ENCODE measurements at regions not wholly inside any gene's neighbourhood (a gene's known extent, or its start where the extent isn't known, plus 50 kb on each side); places are given as distances from the start of the nearest gene placed in this dataset.
A peak's percentile ranks its signal among the peaks of the same experiment; 100 is the strongest.
"Not testable (repeated sequence)": the region's sequence is repeated elsewhere in the genome, so short reads cannot be mapped to it uniquely, and the experiment has no call there.

- no peak for DNase-seq
Measured at GRCh38 chr10:9334270-9334669, 1279.8 kb downstream of the GATA3 start.

DNA sequence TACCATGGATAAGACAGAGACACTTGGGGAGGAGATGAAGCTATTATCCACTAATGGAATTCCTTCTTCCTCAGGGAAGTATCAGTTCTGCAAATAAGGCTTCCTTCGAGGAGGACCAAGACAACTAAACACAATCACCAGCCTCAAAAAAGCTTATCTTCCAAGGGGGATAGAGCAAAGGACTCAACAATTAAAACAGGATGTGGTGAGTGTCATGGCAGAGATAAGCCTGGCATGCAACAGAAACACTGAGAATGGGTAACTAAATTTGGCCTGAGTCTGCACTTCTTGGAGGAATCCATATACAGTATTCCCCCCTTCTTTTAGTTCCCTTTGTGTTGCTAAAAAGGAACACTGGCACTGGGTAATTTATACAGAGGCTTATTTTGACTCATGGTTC lies 1285.2 kb downstream of the GATA3 start:
- no peak for DNase-seq

DNA sequence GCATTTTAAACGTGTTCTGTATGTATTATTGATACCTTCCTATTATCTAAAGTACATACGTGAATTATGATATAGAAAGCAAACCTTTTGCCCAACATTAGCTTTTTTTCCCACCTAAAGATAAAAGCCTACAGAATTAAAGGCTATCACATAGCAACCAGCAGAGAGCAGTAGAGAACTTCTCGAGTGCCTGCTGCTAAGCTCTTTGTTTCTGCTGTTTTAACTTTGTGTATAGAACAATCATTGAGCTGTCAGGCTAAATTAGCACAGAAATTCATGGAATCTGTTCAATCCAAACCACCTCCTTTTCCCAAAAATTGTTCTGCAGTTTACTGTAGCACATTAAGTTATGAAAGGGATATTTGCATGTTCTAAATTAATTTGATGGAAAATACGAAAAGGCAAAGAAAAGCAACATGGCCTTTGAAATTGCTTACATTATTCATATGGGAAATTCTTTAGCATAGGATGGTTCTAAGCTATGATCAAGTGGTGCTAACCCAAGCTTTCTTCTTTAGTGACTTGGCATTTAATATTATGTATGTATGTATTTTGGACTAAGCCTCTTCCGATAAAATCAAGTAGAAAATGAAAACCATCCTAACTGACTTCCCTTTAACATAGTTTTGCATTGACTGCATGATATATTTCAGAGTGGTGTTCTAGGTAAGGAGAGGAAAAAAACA lies 1288.5 kb downstream of the GATA3 start:
- peak in 1 of 5 donors; percentile 6 for DNase-seq

GRCh38 chr10:9347933-9348332 lies 1293.4 kb downstream of the GATA3 start:
- DNase-seq = not testable (repeated sequence)

GRCh38 chr10:9357471-9357870 lies 1303.0 kb downstream of the GATA3 start:
- DNase-seq = no peak

GRCh38 chr10:9362721-9363120 lies 1308.2 kb downstream of the GATA3 start:
- DNase-seq = no peak

DNA sequence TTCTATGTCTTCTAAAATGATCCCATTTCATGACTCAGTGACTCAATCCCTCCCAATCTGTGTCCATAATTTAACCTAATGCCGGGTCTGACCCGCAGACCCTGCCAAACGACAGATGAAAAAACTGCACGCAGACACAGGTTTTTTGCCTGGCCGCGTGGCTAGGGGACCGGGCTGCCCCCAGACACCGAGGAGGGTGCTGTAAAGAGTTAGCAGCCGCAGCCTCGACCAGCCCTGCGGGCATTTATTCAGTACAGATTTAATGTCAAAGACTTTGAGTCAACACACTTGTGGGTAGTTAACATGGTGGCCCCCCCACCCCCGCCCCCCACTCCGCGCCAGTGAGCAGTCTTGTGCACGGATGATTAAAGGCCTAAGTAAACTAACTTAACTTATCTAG lies 1324.7 kb downstream of the GATA3 start:
- DNase-seq = no peak

GRCh38 chr10:9381733-9382532 lies 1327.4 kb downstream of the GATA3 start:
- DNase-seq = no peak

DNA sequence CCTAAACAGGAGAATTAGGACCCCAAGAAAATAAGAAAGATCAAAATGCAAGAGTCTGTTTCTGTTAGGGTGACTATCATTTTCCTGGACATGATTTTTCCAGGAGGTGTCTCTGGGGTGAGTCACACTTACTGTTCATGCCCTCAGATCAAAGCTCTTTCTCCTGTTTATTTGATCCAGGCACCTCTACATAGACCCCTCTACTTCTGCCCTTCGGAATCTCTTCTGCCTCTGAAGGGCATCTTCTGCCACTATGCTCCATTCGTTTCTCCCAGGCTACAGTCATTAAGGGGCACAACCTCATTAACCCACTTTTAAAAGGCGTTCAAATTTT lies 1328.0 kb downstream of the GATA3 start:
- no peak for DNase-seq

GRCh38 chr10:9390516-9390915 lies 1336.0 kb downstream of the GATA3 start:
- DNase-seq = no peak

GRCh38 chr10:9399275-9399983 lies 1344.9 kb downstream of the GATA3 start:
- no peak for DNase-seq

DNA sequence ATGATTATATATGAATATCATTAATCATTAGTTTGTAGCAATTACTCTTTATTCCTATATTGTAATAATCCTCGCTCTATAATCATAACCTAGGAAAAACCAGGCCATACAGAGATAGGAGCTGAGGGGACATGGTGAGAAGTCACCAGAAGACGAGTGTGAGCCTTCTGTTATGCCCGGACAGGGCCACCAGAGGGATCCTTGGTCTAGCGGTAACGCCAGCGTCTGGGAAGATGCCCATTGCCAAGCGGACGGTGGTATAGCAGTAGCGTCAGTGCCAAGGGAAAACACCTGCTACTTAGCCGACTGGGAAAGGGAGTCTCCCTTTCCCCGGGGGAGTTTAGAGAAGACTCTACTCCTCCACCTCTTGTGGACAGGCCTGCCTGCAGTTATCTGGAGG lies 1347.6 kb downstream of the GATA3 start:
- not testable (repeated sequence) for DNase-seq

GRCh38 chr10:9402507-9403195 lies 1348.2 kb downstream of the GATA3 start:
- not testable (repeated sequence) for DNase-seq

DNA sequence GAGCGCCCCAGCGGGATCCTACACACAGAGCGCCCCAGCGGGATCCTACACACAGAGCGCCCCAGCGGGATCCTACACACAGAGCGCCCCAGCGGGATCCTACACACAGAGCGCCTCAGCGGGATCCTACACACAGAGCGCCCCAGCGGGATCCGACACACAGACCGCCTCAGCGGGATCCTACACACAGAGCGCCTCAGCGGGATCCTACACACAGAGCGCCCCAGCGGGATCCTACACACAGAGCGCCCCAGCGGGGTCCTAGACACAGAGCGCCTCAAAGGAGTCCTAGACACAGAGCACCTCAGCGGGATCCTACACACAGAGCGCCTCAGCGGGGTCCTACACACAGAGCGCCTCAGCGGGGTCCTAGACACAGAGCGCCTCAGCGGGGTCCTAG lies 1352.7 kb downstream of the GATA3 start:
- not testable (repeated sequence) for DNase-seq

DNA sequence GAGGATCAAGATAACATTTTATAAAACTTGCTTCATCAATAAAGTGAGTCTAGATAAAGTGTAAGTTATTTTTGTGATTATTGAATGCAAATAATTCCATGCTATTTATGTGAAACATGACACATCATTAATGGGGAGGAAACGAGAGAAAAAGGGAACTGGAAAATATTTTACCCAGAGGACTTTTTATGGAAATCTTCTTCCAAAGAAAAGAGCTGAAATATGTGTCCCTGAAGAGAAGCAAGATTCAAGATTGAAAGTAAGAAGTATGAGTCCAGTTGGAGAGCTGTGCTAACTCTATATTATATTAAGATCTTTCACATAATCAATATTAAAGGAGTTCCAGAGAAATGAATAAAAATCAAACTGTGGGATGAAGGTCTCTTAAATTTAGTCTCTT lies 1361.8 kb downstream of the GATA3 start:
- no peak for DNase-seq

DNA sequence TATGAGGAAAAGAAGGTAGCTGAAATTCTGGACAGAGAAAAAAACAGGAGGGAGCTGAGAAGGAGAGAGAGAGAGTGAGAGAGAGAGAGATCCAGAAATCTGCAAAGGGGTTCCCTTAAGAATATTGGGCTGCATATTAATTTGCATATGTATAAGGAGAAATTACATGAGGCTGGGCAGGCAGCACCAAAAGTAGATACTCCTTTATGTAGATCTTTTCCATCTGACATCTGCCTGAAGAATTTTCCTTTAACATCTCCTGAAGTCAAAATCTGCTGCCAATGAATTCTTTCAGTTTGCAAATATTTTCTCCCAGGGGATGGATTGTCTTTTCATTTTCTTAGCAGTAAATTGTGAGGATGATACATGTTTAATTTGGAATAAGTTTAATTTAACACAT lies 1365.3 kb downstream of the GATA3 start:
- DNase-seq = no peak

GRCh38 chr10:9427209-9427608 lies 1372.7 kb downstream of the GATA3 start:
- no peak for DNase-seq

DNA sequence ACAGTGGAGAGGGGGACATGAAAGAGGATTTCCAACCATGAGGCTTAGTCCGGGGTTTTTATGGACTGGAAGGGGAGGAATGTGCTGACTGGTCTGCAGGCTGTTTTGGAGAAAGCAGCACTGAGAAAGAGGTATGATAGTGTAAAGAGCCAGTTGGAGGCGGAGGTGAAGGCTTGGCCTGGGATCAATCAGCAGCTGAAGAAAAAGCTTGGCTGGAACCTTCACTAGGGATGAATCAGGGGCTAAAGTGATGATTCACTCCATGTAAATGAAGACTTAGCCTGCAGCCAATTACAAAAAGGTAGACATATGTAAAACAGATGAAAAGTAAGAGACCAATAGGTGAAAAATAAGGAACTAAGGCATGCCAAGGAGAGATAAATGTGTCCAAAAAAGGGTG lies 1382.6 kb downstream of the GATA3 start:
- no peak for DNase-seq

DNA sequence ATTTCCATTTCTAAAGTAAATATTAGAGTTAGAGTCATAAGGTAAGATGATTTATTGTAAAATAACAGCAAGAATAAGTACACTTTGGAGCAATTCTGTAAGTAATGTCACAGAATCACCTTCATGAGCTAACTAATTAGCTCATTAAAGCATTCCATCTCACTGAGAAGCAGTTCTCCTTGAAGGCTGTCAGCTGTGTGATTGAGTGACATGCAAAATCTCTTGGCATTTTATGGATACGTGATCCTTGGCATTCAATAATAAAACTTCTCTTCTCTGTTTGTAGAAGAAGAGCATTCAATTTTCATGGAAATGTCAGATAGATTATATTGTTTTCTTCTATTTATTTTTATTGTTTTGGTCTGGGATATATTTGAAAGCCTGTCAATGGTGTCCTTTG lies 1389.3 kb downstream of the GATA3 start:
- no peak for DNase-seq

DNA sequence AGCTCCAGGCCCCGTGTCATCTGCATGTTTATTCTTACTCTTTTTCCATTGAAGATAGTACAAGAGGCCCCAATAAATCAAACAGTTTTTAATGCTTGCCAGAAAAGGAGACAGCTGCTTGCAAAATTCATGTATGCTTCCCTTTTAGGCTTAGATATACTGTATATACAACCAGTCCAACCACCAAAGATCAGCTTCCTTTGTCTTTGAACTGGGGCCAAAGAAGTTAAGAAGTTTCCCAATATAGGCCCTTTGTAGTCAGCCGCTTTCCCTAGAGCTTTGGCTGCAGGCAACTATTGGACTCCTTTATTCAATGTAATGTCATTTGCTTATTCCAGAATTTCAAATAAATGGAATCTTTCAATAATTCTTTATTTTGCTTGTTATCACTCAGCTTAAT lies 1395.0 kb downstream of the GATA3 start:
- DNase-seq = no peak

DNA sequence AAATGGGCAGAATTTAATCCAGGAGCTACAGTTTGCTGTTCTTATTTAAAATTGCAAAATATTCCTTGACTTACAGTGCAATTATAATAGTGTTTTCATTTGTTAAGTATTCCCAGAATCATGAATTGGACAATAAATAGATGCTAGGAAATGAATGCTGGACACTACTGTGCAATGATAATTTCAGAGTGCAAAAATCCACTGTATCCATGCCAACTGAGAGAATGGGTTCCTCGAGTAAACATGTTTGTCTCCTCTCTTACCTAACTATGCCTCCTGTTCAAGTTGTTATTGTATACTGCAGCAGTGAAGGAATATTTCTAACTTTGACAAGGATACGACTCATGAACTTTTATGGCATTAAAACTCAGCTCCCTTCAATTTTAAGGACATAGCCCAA lies 1396.3 kb downstream of the GATA3 start:
- DNase-seq = no peak

DNA sequence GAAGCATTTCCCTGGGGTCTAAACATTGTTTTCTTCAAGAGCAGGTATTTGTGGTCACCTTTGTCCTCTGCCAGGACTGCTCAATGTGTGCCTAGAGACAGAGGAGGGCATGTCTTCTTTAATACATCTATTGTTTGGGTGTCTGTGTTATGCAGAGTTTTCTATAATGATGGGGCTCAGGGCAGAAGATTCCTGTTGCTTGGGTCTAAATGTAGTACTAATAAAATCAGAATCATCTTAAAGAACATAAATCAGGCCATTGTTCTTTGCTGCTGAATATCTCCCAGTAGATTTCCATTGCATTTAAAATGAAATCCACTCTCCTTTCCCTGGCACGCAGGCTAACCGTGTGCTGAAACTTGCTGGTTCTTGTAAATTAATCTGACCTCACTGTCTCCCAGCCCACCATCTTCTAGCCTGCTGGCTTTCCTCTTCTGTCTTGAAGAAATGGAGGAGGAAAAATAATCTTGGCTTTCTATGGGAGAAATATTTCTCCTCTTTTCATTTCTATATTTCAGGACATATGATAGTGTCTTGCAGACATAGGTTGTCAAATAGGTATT lies 1396.8 kb downstream of the GATA3 start:
- DNase-seq = no peak

GRCh38 chr10:9452056-9452455 lies 1397.6 kb downstream of the GATA3 start:
- no peak for DNase-seq

All from T-helper 1 cell (primary cell).